ENCODE measurements at regions not wholly inside any gene's neighbourhood (a gene's known extent, or its start where the extent isn't known, plus 50 kb on each side); places are given as distances from the start of the nearest gene placed in this dataset.

DNA sequence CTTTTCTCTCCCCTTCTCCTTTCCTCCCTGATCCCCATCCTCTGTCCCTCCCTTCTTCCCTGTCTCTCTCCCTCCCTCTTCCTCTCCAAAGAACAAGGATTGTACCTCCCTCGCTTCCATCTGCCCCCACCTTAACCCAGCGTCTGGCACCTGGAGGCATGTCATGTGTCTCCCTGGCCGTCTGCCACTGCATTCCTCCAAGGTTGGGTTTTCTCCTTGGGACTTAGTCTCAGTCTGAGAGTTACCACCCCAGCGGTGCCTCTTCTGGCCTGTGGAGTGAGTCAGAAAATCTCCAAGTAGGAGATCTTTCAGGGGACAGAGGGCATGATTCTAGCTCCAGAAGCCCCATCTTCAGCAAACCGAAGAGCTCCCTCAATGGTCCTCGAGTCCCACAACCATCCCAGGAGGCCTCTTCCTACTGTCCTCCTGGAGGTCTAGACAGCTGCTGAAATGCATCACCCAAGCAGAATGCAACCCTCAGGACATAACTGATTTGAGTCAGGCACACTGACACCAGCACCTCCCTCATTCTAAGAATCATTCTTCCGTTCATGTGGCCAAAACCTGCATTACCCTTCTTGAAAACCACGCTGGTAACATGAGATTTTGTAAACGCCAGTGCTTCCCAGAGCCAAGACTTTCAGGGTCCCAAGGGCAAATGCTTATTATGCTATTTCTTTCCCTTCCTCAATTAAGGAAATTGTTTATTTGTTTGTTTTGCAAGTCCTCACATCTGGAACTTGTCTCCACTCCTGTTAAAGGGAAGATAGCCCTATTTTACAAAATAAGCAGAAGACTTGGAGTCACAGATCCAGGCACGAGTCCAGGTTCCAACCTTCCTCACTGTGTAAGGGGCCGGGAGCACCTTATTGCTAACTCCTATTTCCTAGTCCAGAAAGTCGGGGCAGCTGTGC, 463.2 kb downstream of the BCL11B start:
- no peak for DNase-seq (ENCODE audit: low read depth in 4 of 4, low spot score in 1 of 4)

DNA sequence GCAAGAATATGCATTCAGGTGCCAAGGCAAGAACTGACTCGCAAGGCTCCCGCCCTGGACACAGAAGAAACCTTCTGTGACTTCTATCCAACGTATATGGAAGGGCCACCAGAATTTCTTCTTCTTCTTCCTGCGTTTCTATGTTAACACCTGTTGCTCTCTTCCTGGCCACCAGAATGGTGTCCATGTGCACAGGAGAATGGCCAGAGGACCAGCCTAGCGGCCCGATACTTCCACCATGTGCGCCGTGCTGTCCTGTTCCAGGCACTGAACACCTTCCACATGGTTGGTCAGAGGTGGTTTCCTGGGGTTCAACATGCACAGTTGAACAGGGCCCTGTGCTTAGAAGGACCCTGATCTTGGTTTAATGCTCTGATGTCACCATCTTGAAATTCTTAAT, 455.8 kb downstream of the BCL11B start:
- no peak for DNase-seq (ENCODE audit: low read depth in 4 of 4, low spot score in 1 of 4)

DNA sequence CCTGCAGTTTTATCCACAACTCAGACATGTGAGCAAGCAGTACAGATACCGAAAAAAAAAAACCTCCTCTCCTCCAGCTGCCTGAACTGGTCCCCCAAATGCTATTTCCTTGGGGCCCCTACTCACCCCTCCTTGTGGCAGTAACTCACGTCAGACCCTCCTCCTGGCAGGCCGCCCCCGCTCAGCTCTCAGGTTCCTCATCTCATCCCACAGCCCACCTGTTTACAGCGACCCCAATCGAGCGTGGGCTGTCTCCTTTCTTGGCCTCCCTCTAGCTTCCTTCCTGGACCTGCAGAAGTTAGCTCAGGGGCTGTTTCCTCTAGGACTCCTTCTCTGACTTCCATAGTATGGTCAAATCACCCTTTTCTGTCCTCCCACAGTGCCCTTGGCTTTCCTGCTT, 455.3 kb downstream of the BCL11B start:
- no peak for DNase-seq (ENCODE audit: low read depth in 4 of 4, low spot score in 1 of 4)

DNA sequence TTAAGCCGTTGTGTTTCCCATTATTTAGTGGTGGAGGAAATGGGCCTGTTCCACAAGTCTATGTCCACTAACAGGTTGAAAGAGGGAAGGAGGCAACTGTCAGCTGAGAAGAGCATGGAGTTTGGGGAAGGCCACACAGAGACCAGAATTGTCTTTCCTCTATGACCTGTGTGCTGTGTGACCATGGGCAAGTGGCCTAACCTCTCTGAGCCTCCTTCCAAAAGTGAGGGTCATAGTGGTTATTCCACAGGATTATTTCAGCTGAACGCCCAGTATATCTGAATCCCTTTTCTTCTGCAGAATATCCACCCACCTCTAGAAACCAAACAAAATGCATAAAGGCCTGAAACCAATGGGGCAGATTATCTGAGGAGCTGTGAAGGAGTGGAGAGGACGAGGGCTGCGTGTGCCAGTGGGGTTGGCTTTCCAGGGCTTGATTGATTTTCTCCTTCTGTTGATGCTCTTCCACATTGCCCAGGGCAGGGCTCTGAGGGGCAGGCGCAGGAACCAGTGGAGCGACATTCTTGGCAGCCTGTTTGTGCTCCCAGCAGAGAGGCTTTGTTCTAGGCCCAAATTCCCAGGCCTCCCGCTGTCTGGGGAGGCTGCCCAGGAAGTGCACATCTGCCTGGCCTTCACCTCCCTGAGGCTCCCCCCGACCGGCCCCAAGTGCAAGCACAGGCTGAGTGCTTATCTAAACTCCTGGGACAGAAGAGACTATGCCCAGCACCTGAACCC, 452.7 kb downstream of the BCL11B start:
- DNase-seq (ENCODE audit: low read depth in 4 of 4, low spot score in 1 of 4): no peak

DNA sequence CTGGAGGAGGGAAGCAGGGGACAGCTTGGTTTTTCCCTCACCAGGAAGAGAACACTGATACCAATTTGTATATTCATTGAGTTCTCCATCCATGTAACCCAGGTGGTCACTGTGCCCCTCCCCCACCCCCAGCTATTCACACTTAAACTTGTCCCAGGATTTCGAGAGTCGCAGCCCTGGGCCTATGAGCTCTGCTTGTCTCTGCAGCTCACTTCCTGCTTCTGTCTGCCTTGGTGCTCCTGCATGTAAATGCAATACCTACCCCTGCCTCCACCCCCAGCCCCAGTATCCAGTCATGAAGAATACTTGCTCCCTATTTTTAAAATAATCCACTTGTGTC, 452.2 kb downstream of the BCL11B start:
- no peak for DNase-seq (ENCODE audit: low read depth in 4 of 4, low spot score in 1 of 4)

DNA sequence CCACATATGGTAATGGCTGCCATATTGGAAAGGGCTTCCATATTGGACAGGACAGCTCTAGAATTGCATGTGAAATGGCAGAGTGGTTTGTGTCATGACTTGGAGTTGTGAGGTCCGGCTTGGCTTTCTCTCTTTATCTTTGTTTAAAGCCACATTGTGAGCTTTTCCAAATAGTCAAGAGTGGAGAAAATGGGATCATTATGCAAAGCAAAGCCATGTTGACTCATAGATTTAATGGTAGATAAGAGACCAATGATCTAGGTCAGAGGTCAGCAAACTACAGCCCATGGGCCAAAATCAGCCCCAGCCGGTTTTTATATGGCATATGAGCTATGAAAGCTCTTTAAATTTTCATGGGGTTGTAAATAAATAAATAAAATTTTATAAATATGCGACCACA, 449.1 kb downstream of the BCL11B start:
- no peak for DNase-seq (ENCODE audit: low read depth in 4 of 4, low spot score in 1 of 4)

DNA sequence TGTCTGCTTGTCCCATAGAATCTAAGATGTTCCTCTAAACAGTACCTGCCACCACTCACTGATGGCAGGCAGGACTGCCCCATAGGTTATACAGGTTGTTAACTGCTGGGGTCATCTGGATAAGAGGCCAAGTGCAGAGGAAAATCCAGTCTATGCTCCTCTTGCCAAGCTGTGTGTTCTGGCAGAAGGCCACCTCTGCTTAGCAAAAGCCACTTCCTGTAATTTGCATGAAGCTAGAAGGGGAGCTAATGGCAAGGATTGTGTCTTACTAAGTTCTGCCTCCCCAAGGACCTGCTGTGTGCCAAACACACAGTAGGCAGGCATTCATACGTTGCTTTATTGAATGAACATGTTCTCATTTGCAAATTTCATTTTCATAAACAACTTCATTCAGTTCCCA, 445.4 kb downstream of the BCL11B start:
- no peak for DNase-seq (ENCODE audit: low read depth in 4 of 4, low spot score in 1 of 4)

DNA sequence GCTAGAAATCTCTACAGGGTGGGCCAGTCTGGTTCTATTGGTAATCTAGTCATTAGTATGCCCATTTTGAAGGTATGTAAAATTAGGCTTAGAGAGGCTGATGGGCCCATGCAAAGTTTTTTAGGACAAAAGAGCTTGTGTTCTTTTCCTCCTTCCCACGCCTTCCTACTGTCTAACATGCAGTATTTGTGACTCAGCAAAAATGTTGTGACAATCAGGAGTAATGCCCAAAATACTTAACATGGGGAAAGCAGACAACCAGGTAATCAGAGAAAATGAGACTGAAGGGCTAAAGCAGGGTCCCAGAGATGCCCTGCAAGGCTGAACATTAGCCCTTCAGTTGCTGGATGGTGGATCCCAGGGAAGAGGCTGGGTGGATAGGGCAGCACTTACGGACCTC, 437.9 kb downstream of the BCL11B start:
- no peak for DNase-seq (ENCODE audit: low read depth in 4 of 4, low spot score in 1 of 4)

DNA sequence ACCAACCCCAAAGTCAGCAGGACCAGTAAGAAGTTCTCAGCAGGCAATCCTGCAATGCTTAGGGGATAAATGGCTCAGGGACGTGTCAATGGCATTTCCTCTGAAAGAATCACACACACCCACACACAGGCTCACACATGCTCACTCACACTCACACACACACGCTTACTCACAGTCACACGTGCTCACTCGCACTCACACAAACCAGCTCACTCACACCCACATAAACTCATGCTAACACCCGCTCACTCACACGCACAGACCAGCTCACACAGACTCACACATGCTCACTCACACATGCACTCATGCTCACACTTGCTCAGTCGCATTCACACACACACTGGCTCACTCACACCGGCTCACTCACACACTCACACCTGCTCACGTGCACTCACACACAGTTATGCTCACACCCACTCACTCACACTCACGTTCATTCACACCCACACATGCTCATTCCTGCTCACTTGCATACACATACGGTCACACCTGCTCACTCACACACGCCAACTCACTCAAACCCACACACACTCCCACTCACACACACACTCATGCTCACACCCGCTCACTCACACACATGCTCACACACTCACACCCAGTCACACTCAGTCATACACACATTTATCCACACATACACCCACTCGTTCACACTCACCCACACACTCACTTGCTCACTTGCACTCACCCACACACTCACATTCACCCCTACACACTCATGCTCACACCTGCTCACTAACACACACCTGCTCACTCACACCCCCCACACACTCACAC, 436.8 kb downstream of the BCL11B start:
- DNase-seq (ENCODE audit: low read depth in 4 of 4, low spot score in 1 of 4): no peak

DNA sequence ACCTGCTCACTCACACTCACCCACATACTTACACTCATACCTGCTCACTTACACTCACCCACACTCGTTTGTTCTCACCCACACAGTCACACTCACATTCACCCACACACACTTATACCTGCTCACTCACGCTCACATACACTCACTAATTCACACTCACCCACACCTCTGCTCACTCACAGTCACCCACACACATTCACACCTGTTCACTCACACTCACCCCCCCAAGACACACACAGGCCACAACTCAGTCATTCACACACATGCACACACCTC, 436.2 kb downstream of the BCL11B start:
- no peak for DNase-seq (ENCODE audit: low read depth in 4 of 4, low spot score in 1 of 4)

DNA sequence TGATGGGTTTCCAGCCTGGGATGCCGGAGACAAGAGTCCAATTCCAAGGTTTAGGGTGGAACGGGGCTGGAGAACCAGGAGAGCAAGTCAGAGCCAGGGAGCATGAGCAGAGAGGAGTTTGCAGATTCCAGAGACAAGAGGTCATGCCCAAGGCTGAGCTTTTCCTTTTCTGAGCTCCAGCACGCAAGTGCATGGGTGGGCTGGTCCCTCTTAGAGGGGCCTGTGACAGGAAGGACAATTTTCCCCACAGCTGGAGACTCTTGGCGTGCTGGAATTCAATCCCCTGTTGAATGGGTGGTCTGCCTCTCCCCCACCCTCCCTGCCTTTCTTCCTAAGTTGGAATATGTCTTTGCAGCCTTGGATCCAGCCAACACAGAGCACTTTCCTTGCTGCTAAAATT, 431.9 kb downstream of the BCL11B start:
- DNase-seq (ENCODE audit: low read depth in 4 of 4, low spot score in 1 of 4): no peak

DNA sequence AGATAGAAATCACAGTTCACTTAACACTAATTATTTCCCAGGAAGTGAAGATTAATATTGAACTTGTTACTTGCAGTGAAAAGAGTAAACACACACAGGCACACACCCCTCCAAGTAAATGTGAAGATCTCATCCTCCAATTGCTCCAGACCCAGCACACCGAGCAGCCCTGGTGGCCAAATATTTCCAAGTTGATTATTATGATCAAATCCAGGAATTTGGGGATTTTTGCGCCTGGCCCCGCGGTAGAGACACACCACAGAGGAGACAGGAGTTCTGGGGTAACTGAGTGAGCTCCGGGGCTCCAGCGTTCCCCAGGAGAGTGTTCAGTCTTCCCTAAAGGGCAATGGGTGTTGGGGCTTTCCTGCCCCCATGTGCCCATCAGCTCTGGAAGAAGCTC, 431.5 kb downstream of the BCL11B start:
- DNase-seq (ENCODE audit: low read depth in 4 of 4, low spot score in 1 of 4): no peak

DNA sequence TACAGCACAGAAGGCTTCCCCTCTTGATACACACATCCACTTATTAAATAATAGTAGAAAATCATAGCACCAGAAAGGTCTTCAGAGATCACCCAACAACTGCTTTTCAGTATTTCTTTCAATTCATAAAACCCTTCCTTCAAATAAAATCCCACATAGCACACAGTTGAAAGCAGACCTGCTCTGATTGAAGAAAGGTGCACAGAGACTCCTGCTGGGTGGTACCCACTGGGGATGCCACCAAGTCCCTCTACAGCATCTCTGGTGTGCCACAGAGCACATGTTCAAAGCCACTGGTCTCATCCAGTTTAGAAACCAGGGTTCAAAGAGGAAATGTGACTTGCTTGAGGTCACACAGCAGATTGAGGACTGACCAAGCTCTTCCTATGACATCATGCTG, 427.5 kb downstream of the BCL11B start:
- DNase-seq (ENCODE audit: low read depth in 4 of 4, low spot score in 1 of 4): no peak

DNA sequence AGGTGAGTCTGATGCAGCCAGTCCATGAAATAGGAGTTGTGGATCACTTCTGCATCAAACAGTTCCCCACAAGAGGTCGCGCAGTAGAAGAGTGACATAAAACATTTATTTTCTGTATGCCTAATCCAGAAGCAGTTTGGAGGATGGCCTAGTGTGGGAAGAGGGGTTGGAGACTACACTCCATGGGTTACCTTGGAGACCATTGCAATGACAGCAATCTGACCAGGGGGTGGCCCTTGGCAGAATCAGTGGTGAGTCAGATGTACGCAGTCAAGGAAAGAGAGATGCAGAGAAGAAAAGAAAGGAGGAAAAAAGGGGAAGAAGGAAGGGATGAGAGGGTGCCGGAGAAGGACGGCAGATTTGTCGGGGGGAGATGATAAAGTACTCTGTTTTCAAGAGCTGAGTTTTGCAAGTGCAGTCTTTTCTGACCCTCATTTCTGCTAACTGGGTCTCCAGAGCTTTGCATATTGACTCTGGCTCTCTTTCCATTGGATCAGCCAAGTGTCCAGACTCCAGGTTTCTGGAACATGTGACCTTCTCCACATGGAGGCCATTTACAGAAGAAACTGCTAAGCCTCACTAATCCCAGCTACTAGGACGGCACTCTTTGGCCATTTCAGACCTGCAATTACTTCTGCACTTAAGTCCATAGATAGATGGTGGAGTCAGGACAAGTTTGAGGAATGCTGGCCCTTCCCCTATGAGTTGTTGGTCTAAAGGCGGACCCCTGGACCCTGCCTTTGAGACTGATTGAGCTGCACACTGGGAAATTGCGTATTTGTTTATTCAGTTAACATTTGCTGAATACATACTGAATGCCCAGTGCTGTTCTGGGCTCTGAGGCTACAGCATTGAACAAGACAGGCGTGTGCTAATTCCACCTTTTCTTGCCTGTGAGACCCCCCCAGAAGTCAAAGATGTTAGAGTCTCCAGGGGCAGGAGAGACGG, 424.2 kb downstream of the BCL11B start:
- no peak for DNase-seq (ENCODE audit: low read depth in 4 of 4, low spot score in 1 of 4)

DNA sequence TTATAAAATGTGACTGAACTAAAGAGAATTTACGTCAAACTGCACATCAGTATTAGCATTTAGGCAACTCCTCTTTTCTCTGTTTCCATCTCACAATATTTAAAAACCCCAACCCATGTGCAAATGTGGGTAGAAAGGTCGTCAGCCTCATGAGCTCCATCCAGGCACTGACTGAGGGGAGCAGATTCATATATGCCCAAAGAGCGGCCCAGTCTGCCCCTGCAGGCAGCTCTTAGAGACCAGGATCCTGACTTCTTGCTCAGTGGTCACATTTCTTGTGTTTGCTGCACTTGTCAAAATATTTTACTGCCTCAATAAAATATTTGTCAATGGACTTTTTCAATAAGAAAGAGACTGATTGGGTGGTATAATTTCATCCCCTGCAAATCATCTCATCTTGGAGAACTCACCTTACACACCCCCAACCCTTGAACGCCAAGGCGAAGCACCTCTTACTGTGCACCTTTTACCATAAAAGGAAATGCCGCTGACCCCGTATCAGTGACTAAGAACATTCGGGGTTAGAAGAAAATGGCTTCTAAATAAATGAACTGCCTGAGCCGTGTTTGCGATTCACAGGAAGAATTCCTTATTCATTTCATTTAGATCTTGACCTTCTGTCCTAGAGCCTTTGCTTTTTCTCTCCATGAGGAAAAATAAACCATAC, 418.8 kb downstream of the BCL11B start:
- no peak for DNase-seq (ENCODE audit: low read depth in 4 of 4, low spot score in 1 of 4)

DNA sequence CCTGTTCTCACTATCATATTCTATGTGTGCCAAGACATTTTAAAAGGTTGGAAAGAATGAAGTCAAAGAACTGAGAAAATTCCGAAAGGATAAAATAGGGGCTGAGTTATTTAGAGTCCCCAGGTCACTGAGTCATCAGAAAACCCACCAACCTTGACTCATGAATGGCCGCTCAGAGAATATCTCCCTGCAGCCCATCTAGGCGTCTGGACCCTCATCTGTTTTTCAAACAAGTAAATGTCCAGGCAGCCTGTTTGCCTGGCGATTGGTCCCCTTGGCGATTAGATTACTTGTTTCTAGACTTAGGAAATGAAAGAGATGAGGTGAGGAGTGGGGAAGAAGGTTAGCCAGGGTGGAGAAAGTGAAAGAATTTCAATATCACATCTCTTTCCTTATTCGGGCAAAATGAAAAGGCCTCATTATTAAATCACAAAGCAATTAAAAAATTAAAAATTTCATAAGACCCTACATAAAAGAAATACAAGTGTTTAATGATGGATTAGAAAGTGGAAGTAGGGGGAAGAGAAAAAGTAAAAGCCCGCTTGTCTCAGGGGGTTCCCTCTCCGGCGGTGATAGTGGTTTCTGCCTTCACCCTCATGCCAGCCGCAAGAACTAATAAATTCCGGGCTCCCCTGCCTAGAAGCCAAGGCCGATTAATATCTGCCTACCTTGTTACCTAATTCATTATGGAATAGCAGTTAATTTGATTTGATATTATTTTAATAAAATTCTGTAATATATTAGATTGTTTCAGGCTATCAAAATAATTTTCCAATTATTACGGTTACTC, 415.9 kb downstream of the BCL11B start:
- DNase-seq (ENCODE audit: low read depth in 4 of 4, low spot score in 1 of 4): no peak

DNA sequence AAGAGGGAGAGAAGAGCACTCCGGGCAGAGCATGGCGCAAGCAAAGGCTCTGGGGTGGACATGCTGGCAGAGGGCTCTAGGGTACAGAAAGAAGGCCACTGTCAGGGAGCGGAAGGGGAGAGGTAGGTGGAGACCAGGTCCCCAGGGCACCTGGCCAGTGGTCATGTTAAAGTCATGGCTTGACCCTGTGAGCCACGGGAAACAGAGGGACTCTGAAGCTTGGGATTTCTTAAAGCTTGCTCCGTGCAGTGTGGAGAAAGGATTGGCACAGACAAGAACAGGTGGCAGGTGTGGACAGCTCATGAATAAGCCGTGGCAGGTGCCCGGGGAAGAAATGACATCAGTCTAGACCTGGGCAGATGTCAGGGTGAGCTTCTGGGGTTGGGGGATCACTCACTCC, 413.8 kb downstream of the BCL11B start:
- no peak for DNase-seq (ENCODE audit: low read depth in 4 of 4, low spot score in 1 of 4)

DNA sequence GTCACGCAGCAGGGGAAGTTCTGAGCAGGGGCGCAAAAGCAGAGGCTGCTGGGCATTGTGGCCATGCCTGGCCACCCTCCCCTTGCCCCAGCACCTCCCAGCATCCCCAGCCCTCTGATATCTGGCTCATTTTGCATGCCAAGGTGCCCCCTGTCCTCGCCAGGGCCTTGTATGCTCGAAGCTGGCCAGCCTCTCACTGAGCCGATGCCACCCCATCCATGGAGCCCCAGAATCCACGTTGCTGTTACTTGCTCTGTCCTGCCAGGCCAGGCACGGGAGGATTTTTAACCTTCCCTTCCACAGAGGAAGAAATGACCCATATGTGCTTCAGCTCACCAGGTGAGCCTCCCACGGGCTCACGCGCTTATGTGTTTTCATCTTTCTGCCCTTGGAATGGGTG, 413.4 kb downstream of the BCL11B start:
- DNase-seq (ENCODE audit: low read depth in 4 of 4, low spot score in 1 of 4): no peak

DNA sequence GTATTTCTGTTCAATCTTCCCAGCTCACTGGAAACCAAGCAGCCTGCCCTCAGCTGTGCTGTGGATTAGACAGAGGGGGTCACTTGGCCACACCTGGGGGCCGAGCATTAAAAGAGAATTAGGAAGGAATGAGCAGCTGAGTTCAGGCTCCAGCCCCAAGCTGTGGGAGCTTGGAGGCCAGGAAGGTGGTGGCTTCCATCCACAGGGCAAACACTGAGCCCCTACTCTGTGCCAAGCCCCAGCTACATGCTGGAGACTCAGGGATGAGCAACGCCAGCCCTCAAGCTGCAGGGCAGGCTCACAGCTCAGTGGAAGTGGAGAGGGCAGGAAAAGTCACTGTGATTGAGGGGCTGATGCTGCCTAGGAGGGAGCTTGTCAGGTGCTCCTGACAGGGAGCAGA, 412.7 kb downstream of the BCL11B start:
- DNase-seq (ENCODE audit: low read depth in 4 of 4, low spot score in 1 of 4): no peak

DNA sequence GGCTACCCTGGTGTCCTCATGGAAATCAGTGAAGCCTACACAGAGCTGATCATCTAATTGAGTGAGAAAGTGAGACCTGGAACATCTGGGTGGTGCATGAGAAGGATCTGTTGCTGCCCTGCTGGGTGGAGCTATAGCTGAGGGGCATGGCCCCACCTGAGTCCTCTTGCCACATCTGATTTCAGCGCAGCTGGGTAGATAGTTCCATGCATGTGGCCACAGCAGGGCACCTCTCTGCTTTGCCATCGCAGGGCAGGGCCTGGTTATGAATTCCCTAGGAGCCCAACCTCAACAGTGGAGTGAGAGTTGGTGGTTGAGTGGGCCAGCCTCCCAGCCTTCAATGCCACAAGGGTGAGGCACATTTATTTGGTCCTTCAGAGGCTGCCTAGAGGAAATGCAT, 407.8 kb downstream of the BCL11B start:
- DNase-seq (ENCODE audit: low read depth in 4 of 4, low spot score in 1 of 4): no peak
